Fibroblast of lung (primary cell): ENCODE measurements at regions not wholly inside any gene's neighbourhood (a gene's known extent, or its start where the extent isn't known, plus 50 kb on each side); places are given as distances from the start of the nearest gene placed in this dataset.

ENCODE experiments used
- DNase-seq, 2 donors: peaks; one replicate each; pipeline versions ENCODE4 v3.0.0 to v3.0.0-alpha.2; 2010; ENCODE audit warnings: low read depth in 2 of 2
- H2AFZ ChIP-seq: 2 replicates; pipeline ENCODE4 v1.5.1; 2012; ENCODE audit warnings: low read length, control low read depth, inconsistent platforms
- H3K27ac ChIP-seq: 2 replicates; pipeline ENCODE4 v1.5.1; 2011; ENCODE audit warnings: low read length, control low read depth; ENCODE audit not compliant: insufficient read depth
- H3K27me3 ChIP-seq: 2 replicates; pipeline ENCODE4 v1.5.1; 2011; ENCODE audit warnings: mild to moderate bottlenecking, low read length; ENCODE audit not compliant: control insufficient read depth, insufficient read depth
- H3K36me3 ChIP-seq: 2 replicates; pipeline ENCODE4 v1.5.1; 2011; ENCODE audit warnings: low read length; ENCODE audit not compliant: control insufficient read depth, insufficient read depth
- H3K4me1 ChIP-seq: 2 replicates; pipeline ENCODE4 v1.5.1; 2011; ENCODE audit warnings: low read length; ENCODE audit not compliant: control insufficient read depth, insufficient read depth; ENCODE audit errors: extremely low read depth
- H3K4me2 ChIP-seq: 2 replicates; pipeline ENCODE4 v1.5.1; 2011; ENCODE audit warnings: low read length, control low read depth; ENCODE audit not compliant: insufficient read depth; ENCODE audit errors: extremely low read depth
- H3K4me3 ChIP-seq, 4 experiments: fragments of 200-600 bp in 1 of 4; sonication (generic) in 1 of 4; replicated peaks in 1 of 4; 2 replicates each; pipeline ENCODE4 v1.5.1; 2011 to 2016; ENCODE audit warnings: low read length in 4 of 4, low read depth in 3 of 4, mild to moderate bottlenecking in 3 of 4, control low read depth in 2 of 4, inconsistent platforms in 1 of 4, mixed read lengths in 1 of 4; ENCODE audit not compliant: insufficient read depth in 1 of 4; ENCODE audit errors: control extremely low read depth in 1 of 4
- H3K79me2 ChIP-seq: 2 replicates; pipeline ENCODE4 v1.5.1; 2012; ENCODE audit warnings: mild to moderate bottlenecking, low read length, inconsistent platforms; ENCODE audit not compliant: control insufficient read depth, insufficient read depth
- H3K9ac ChIP-seq: 2 replicates; pipeline ENCODE4 v1.5.1; 2011; ENCODE audit warnings: mild to moderate bottlenecking, low read length, control low read depth; ENCODE audit not compliant: insufficient read depth
- H3K9me3 ChIP-seq: 2 replicates; pipeline ENCODE4 v1.5.1; 2012; ENCODE audit warnings: low read depth, low read length; ENCODE audit not compliant: control insufficient read depth, insufficient read depth
- H4K20me1 ChIP-seq: 2 replicates; pipeline ENCODE4 v1.5.1; 2011; ENCODE audit warnings: low read length; ENCODE audit not compliant: control insufficient read depth, insufficient read depth; ENCODE audit errors: extremely low read depth
- CTCF ChIP-seq, 2 donors: IDR thresholded peaks in 1 of 2; conservative IDR thresholded peaks in 1 of 2; 1 replicate in 1 of 2; 2 replicates in 1 of 2; pipeline ENCODE4 v1.5.1; 2011 to 2012; ENCODE audit warnings: low read length in 2 of 2, control low read depth in 1 of 2, inconsistent platforms in 1 of 2, low read depth in 1 of 2, mild to moderate bottlenecking in 1 of 2
- EZH2 ChIP-seq: IDR thresholded peaks from 2 replicates; pipeline ENCODE4 v1.5.1; 2012; ENCODE audit warnings: low read length, control low read depth, mild to moderate bottlenecking; ENCODE audit errors: missing control alignments

- H3K27ac ChIP-seq, result no peak overlapping the region
- H3K79me2 ChIP-seq, result no peaks in the 10 kb centered on the region
- H3K4me2 ChIP-seq, result no peak overlapping the region
- no peaks in the 10 kb centered on the region for H3K36me3 ChIP-seq
- no peaks in the 10 kb centered on the region for H3K9me3 ChIP-seq
- H3K27me3 ChIP-seq, result no peaks in the 10 kb centered on the region
- no peak overlapping the region for H3K4me3 ChIP-seq
- DNase-seq, result no peak
- H3K9ac ChIP-seq, result no peak overlapping the region
- no peak overlapping the region for H2AFZ ChIP-seq
- TF ChIP-seq CTCF (conservative IDR thresholded peaks at IDR 0.05 in 1 of 2, IDR thresholded peaks at IDR 0.05 in 1 of 2; ENCODE audit: low read depth in 1 of 2, low read length in 2 of 2) (no peak), EZH2 (no peak)
- no peaks in the 10 kb centered on the region for H3K4me1 ChIP-seq
- no peaks in the 10 kb centered on the region for H4K20me1 ChIP-seq
These were observed 246.8 kb upstream of the POU3F2 start for GRCh38 chr6:98587555-98587954.

- Histone ChIP-seq H2AFZ (no peak overlapping the region), H3K79me2 (no peaks in the 10 kb centered on the region), H4K20me1 (no peaks in the 10 kb centered on the region), H3K27ac (no peak overlapping the region), H3K36me3 (no peaks in the 10 kb centered on the region), H3K9ac (no peak overlapping the region), H3K4me1 (no peaks in the 10 kb centered on the region), H3K4me3 (no peak overlapping the region), H3K27me3 (no peaks in the 10 kb centered on the region), H3K4me2 (no peak overlapping the region), H3K9me3 (no peaks in the 10 kb centered on the region)
- DNase-seq, result no peak
- no peak for TF ChIP-seq CTCF (conservative IDR thresholded peaks at IDR 0.05 in 1 of 2, IDR thresholded peaks at IDR 0.05 in 1 of 2; ENCODE audit: low read depth in 1 of 2, low read length in 2 of 2)
- TF ChIP-seq EZH2, result no peak
These were observed 244.8 kb upstream of the POU3F2 start for GRCh38 chr6:98589536-98589935.

- no peak for DNase-seq
- TF ChIP-seq CTCF (conservative IDR thresholded peaks at IDR 0.05 in 1 of 2, IDR thresholded peaks at IDR 0.05 in 1 of 2; ENCODE audit: low read depth in 1 of 2, low read length in 2 of 2), result no peak
- no peak for TF ChIP-seq EZH2
- no peak overlapping the region for H3K4me3 ChIP-seq
These were observed 244.2 kb upstream of the POU3F2 start for GRCh38 chr6:98590136-98590681.

More at GRCh38 chr6:98590136-98590681, 244.2 kb upstream of the POU3F2 start:
- Histone ChIP-seq H3K9ac (no peak overlapping the region), H3K36me3 (no peaks in the 10 kb centered on the region), H3K4me1 (no peaks in the 10 kb centered on the region), H4K20me1 (no peaks in the 10 kb centered on the region), H3K27ac (no peak overlapping the region), H3K4me2 (no peak overlapping the region), H2AFZ (no peak overlapping the region), H3K27me3 (no peaks in the 10 kb centered on the region), H3K79me2 (no peaks in the 10 kb centered on the region), H3K9me3 (no peaks in the 10 kb centered on the region)
